Esophagus (tissue), 2 donors: ENCODE measurements at regions not wholly inside any gene's neighbourhood (a gene's known extent, or its start where the extent isn't known, plus 50 kb on each side); places are given as distances from the start of the nearest gene placed in this dataset.

Experiments
- H3K27ac ChIP-seq, 2 donors: one replicate each; pipeline ENCODE4 v1.5.1; 2013; ENCODE audit warnings: low read depth in 2 of 2, mild to moderate bottlenecking in 2 of 2, inconsistent platforms in 1 of 2, low read length in 1 of 2, moderate library complexity in 1 of 2
- H3K27me3 ChIP-seq, 2 donors: one replicate each; pipeline ENCODE4 v1.6.1; 2013; ENCODE audit warnings: low read length in 2 of 2, control low read depth in 1 of 2, mild to moderate bottlenecking in 1 of 2; ENCODE audit not compliant: insufficient read depth in 2 of 2, control insufficient read depth in 1 of 2
- H3K36me3 ChIP-seq, 2 donors: one replicate each; pipeline ENCODE4 v1.6.1; 2013; ENCODE audit warnings: low read length in 1 of 2; ENCODE audit not compliant: control insufficient read depth in 2 of 2, insufficient read depth in 2 of 2
- H3K4me1 ChIP-seq, 2 donors: one replicate each; pipeline ENCODE4 v1.6.1; 2013; ENCODE audit warnings: low read length in 1 of 2; ENCODE audit not compliant: control insufficient read depth in 2 of 2, insufficient read depth in 2 of 2
- H3K4me3 ChIP-seq, 2 donors: one replicate each; pipeline ENCODE4 v1.5.1; 2013; ENCODE audit warnings: low read length in 2 of 2, mild to moderate bottlenecking in 2 of 2, low read depth in 1 of 2, moderate library complexity in 1 of 2
- H3K9me3 ChIP-seq, 2 donors: one replicate each; pipeline ENCODE4 v1.6.1; 2013; ENCODE audit warnings: mild to moderate bottlenecking in 2 of 2, low read depth in 1 of 2, low read length in 1 of 2, moderate library complexity in 1 of 2; ENCODE audit not compliant: control insufficient read depth in 2 of 2, insufficient read depth in 1 of 2
- WGBS, 2 donors: extraction: QIAGEN DNeasy Blood & Tissue Kit; methylation state at CpG; one replicate each; pipeline ENCODE4 v1.1.7; 2013; 5-methylcytosine and 5-hydroxymethylcytosine counted together
- donor health status: healthy with polysubstance abuse.
- donor health status: Bipolar disorder and iron deficiency.

GRCh38 chr6:105494688-105495087 is 91.8 kb upstream of the PREP start:
- H3K27ac ChIP-seq: no peak overlapping the region
- no peak overlapping the region for H3K4me3 ChIP-seq
- H3K36me3 ChIP-seq: no peaks in the 10 kb centered on the region
- H3K27me3 ChIP-seq: no peaks in the 10 kb centered on the region
- no peaks in the 10 kb centered on the region for H3K4me1 ChIP-seq
- H3K9me3 ChIP-seq: no peaks in the 10 kb centered on the region
- WGBS, 2 donors: 93% methylated on average over 5 of the region's 5 CpGs

GRCh38 chr6:105493736-105494135 is 90.9 kb upstream of the PREP start:
- no peaks in the 10 kb centered on the region for H3K9me3 ChIP-seq
- H3K36me3 ChIP-seq: no peaks in the 10 kb centered on the region
- H3K4me3 ChIP-seq: no peak overlapping the region
- H3K4me1 ChIP-seq: no peaks in the 10 kb centered on the region
- H3K27me3 ChIP-seq: no peaks in the 10 kb centered on the region
- no peak overlapping the region for H3K27ac ChIP-seq
- WGBS, 2 donors: 31 to 45% methylated on average over 2 of the region's 2 CpGs

- Histone ChIP-seq H3K36me3 (no peaks in the 10 kb centered on the region), H3K27ac (no peak overlapping the region), H3K27me3 (no peaks in the 10 kb centered on the region), H3K4me1 (no peaks in the 10 kb centered on the region), H3K4me3 (no peak overlapping the region), H3K9me3 (no peaks in the 10 kb centered on the region)
Observed at GRCh38 chr6:105492706-105493673, 90.1 kb upstream of the PREP start.

- no peaks in the 10 kb centered on the region for H3K27me3 ChIP-seq
- no peak overlapping the region for H3K27ac ChIP-seq
- H3K36me3 ChIP-seq: no peaks in the 10 kb centered on the region
- H3K9me3 ChIP-seq: no peaks in the 10 kb centered on the region
- H3K4me3 ChIP-seq: no peak overlapping the region
- WGBS, 2 donors: 72 to 85% methylated on average over 2 of the region's 2 CpGs
- peaks cover 0 to 2% of the 10 kb centered on the region in 2 donors for H3K4me1 ChIP-seq
Observed at GRCh38 chr6:105489216-105489530, 86.3 kb upstream of the PREP start.

- 54 to 56% methylated on average over 8 of the region's 8 CpGs for WGBS, 2 donors
- H3K27ac ChIP-seq: peak overlapping the region in 1 of 2 donors; percentile 13
Observed at GRCh38 chr6:105488516-105489215, 85.8 kb upstream of the PREP start.

GRCh38 chr6:105487040-105487790 is 84.3 kb upstream of the PREP start:
- Histone ChIP-seq H3K27ac (no peak overlapping the region), H3K27me3 (no peaks in the 10 kb centered on the region), H3K4me3 (no peak overlapping the region), H3K4me1 (peaks cover 0 to 2% of the 10 kb centered on the region in 2 donors), H3K9me3 (no peaks in the 10 kb centered on the region), H3K36me3 (no peaks in the 10 kb centered on the region)
- 96 to 97% methylated on average over 9 of the region's 9 CpGs for WGBS, 2 donors

More at GRCh38 chr6:105488516-105489215, 85.8 kb upstream of the PREP start:
- Histone ChIP-seq H3K4me3 (no peak overlapping the region), H3K27me3 (no peaks in the 10 kb centered on the region), H3K36me3 (no peaks in the 10 kb centered on the region), H3K4me1 (peaks cover 0 to 2% of the 10 kb centered on the region in 2 donors), H3K9me3 (no peaks in the 10 kb centered on the region)

- H3K4me3 ChIP-seq: no peak overlapping the region
- H3K27me3 ChIP-seq: no peaks in the 10 kb centered on the region
- WGBS, 2 donors: 53 to 65% methylated on average over 5 of the region's 5 CpGs
- H3K4me1 ChIP-seq: peaks cover 0 to 2% of the 10 kb centered on the region in 2 donors
- no peaks in the 10 kb centered on the region for H3K36me3 ChIP-seq
- H3K27ac ChIP-seq: peak overlapping the region in 1 of 2 donors; percentile 4
- no peaks in the 10 kb centered on the region for H3K9me3 ChIP-seq
Observed at GRCh38 chr6:105485456-105485855, 82.6 kb upstream of the PREP start.

GRCh38 chr6:105484238-105485161 is 81.6 kb upstream of the PREP start:
- no peak overlapping the region for H3K4me3 ChIP-seq
- no peaks in the 10 kb centered on the region for H3K36me3 ChIP-seq
- no peaks in the 10 kb centered on the region for H3K27me3 ChIP-seq
- H3K4me1 ChIP-seq: peaks cover 0 to 2% of the 10 kb centered on the region in 2 donors
- WGBS, 2 donors: 38 to 39% methylated on average over 12 of the region's 12 CpGs
- no peaks in the 10 kb centered on the region for H3K9me3 ChIP-seq
- no peak overlapping the region for H3K27ac ChIP-seq

- WGBS, 2 donors: 29% methylated on average over 4 of the region's 4 CpGs
- H3K36me3 ChIP-seq: no peaks in the 10 kb centered on the region
- H3K27me3 ChIP-seq: no peaks in the 10 kb centered on the region
- H3K4me1 ChIP-seq: peaks cover 0 to 2% of the 10 kb centered on the region in 2 donors
- H3K27ac ChIP-seq: no peak overlapping the region
- H3K9me3 ChIP-seq: no peaks in the 10 kb centered on the region
- no peak overlapping the region for H3K4me3 ChIP-seq
Observed at GRCh38 chr6:105483492-105483891, 80.6 kb upstream of the PREP start.
